GM20000 (cell line): ENCODE measurements at regions not wholly inside any gene's neighbourhood (a gene's known extent, or its start where the extent isn't known, plus 50 kb on each side); places are given as distances from the start of the nearest gene placed in this dataset.

Experiments
- DNase-seq: peaks from one replicate; pipeline ENCODE4 v3.0.0; 2012; ENCODE audit warnings: low spot score
- CTCF ChIP-seq: IDR thresholded peaks from 2 replicates; pipeline ENCODE4 v1.5.1; 2012; ENCODE audit warnings: mild to moderate bottlenecking, control low read depth; ENCODE audit errors: extremely low read depth, missing control alignments

- DNase-seq, result no peak
- no peak for TF ChIP-seq CTCF
These were observed 58.7 kb upstream of the DDX18 start for GRCh38 chr2:117755768-117756167.

- no peak for TF ChIP-seq CTCF
- DNase-seq, result no peak
These were observed 53.6 kb upstream of the DDX18 start for GRCh38 chr2:117760916-117761315.

- no peak for DNase-seq
These were observed 52.0 kb upstream of the DDX18 start for GRCh38 chr2:117762454-117762853.

GRCh38 chr2:117763804-117764203 is 50.7 kb upstream of the DDX18 start:
- DNase-seq, result no peak
- no peak for TF ChIP-seq CTCF

More at GRCh38 chr2:117762454-117762853, 52.0 kb upstream of the DDX18 start:
- no peak for TF ChIP-seq CTCF
